Endothelial cell of umbilical vein (primary cell): ENCODE measurements at regions not wholly inside any gene's neighbourhood (a gene's known extent, or its start where the extent isn't known, plus 50 kb on each side); places are given as distances from the start of the nearest gene placed in this dataset.

Experiments
- BruUV-seq: library from RNA; stranded (reverse); fragments of 400-500 nt; replicated peaks from 2 replicates; lab custom pipeline; 2021; lab: Mats Ljungman, UMichigan
- CTCF ChIA-PET: fragments of 300-600, 350-600 bp; sonication (Branson Sonifier 250); formaldehyde crosslinking; loops from one replicate; lab custom pipeline; 2021; ENCODE audit warnings: antibody characterized with exemption, inconsistent platforms; lab: Charles Lee
- POLR2A ChIA-PET: fragments of 300-600, 350-600 bp; sonication (Branson Sonifier 250); formaldehyde crosslinking; loops from one replicate; lab custom pipeline; 2021; ENCODE audit warnings: antibody characterized with exemption, inconsistent platforms; lab: Charles Lee
- DNase-seq: peaks from one replicate; pipeline ENCODE4 v3.0.0-alpha.2; 2011; ENCODE audit warnings: low read depth, low spot score
- FAIRE-seq: peaks from 2 replicates; lab custom pipeline; 2011; peaks lifted over from hg19 to GRCh38; lab: Jason Lieb, UNC
- H2AFZ ChIP-seq: 2 replicates; pipeline ENCODE4 v1.6.0; 2012; ENCODE audit warnings: low read depth, low read length, control low read depth, inconsistent platforms
- H3K27ac ChIP-seq: 2 replicates; pipeline ENCODE4 v1.5.1; 2011; ENCODE audit warnings: low read depth, mild to moderate bottlenecking, control low read depth, low read length, moderate library complexity; ENCODE audit not compliant: insufficient read depth
- H3K27me3 ChIP-seq, 2 experiments: 2 replicates each; pipeline versions ENCODE4 v1.6.0 to v1.6.1; 2011; ENCODE audit warnings: low read length in 2 of 2, mixed read lengths in 1 of 2; ENCODE audit not compliant: control insufficient read depth in 2 of 2, insufficient read depth in 2 of 2
- H3K36me3 ChIP-seq, 2 experiments: 2 replicates in 1 of 2; 3 replicates in 1 of 2; pipeline ENCODE4 v1.5.1; 2011; ENCODE audit warnings: low read length in 2 of 2, mild to moderate bottlenecking in 1 of 2, moderate library complexity in 1 of 2; ENCODE audit not compliant: control insufficient read depth in 2 of 2, insufficient read depth in 2 of 2; ENCODE audit errors: extremely low read depth in 1 of 2
- H3K4me1 ChIP-seq: 3 replicates; pipeline ENCODE4 v1.5.1; 2011; ENCODE audit warnings: mild to moderate bottlenecking, low read length; ENCODE audit not compliant: control insufficient read depth, insufficient read depth; ENCODE audit errors: extremely low read depth
- H3K4me2 ChIP-seq: 2 replicates; pipeline ENCODE4 v1.6.1; 2011; ENCODE audit warnings: low read length, control low read depth, mixed read lengths; ENCODE audit not compliant: insufficient read depth
- H3K4me3 ChIP-seq, 3 experiments: fragments of 200-600 bp in 1 of 3; sonication (generic), shearing (Covaris generic) in 1 of 3; replicated peaks in 1 of 3; 2 replicates each; pipeline ENCODE4 v1.5.1; 2011 to 2016; ENCODE audit warnings: control low read depth in 3 of 3, low read length in 3 of 3, mild to moderate bottlenecking in 2 of 3, inconsistent platforms in 1 of 3, low read depth in 1 of 3, moderate library complexity in 1 of 3; ENCODE audit not compliant: insufficient read depth in 1 of 3
- H3K79me2 ChIP-seq: 2 replicates; pipeline ENCODE4 v1.6.0; 2012; ENCODE audit warnings: low read length, inconsistent platforms; ENCODE audit not compliant: control insufficient read depth, insufficient read depth
- H3K9ac ChIP-seq: replicated peaks from 2 replicates; pipeline ENCODE3; 2011; ENCODE audit warnings: low read length, control low read depth; ENCODE audit not compliant: insufficient read depth; ENCODE audit errors: extremely low read depth
- H3K9me1 ChIP-seq: replicated peaks from 3 replicates; pipeline ENCODE4 v1.6.0; 2011; ENCODE audit warnings: mild to moderate bottlenecking, low read length; ENCODE audit not compliant: control insufficient read depth, insufficient read depth; ENCODE audit errors: extremely low read depth
- H3K9me3 ChIP-seq: replicated peaks from 2 replicates; pipeline ENCODE4 v1.5.1; 2012; ENCODE audit warnings: low read length, inconsistent platforms; ENCODE audit not compliant: control insufficient read depth, insufficient read depth
- H4K20me1 ChIP-seq: replicated peaks from 2 replicates; pipeline ENCODE3; 2011; ENCODE audit warnings: mild to moderate bottlenecking, low read length; ENCODE audit not compliant: control insufficient read depth, insufficient read depth; ENCODE audit errors: extremely low read depth
- CTCF ChIP-seq, 2 donors: IDR thresholded peaks; 1 replicate in 1 of 2; 2 replicates in 1 of 2; pipeline ENCODE4 v1.5.1; 2011; ENCODE audit warnings: low read length in 2 of 2, mild to moderate bottlenecking in 2 of 2, moderate library complexity in 2 of 2, control low read depth in 1 of 2, inconsistent platforms in 1 of 2, low read depth in 1 of 2; ENCODE audit not compliant: insufficient read depth in 1 of 2; ENCODE audit errors: extremely low read depth in 1 of 2
- EZH2 ChIP-seq: IDR thresholded peaks from 2 replicates; pipeline ENCODE4 v1.6.1; 2012; ENCODE audit warnings: borderline replicate concordance, low read depth, mild to moderate bottlenecking, moderate library complexity, low read length, inconsistent platforms; ENCODE audit not compliant: severe bottlenecking
- FOS ChIP-seq: IDR thresholded peaks from 2 replicates; pipeline ENCODE4 v1.6.1; 2011; ENCODE audit warnings: mild to moderate bottlenecking, low read length, moderate library complexity, borderline replicate concordance; ENCODE audit not compliant: insufficient read depth
- GATA2 ChIP-seq: IDR thresholded peaks from 2 replicates; pipeline ENCODE4 v1.7.0; 2011; ENCODE audit warnings: low read depth, mild to moderate bottlenecking, moderate library complexity, mixed read lengths, low read length; ENCODE audit not compliant: insufficient read length, insufficient read depth
- JUN ChIP-seq: IDR thresholded peaks from 2 replicates; pipeline ENCODE4 v1.6.1; 2011; ENCODE audit warnings: borderline replicate concordance, low read depth; ENCODE audit not compliant: insufficient read length, insufficient read depth
- MYC ChIP-seq: IDR thresholded peaks from one replicate; pipeline ENCODE4 v1.6.1; 2011; ENCODE audit warnings: mild to moderate bottlenecking, low read depth, low read length
- POLR2A ChIP-seq: IDR thresholded peaks from 2 replicates; pipeline ENCODE4 v1.6.1; 2012; ENCODE audit warnings: low read depth, mild to moderate bottlenecking, control low read depth, low read length
- POLR2AphosphoS5 ChIP-seq: IDR thresholded peaks from 2 replicates; pipeline ENCODE4 v1.6.1; 2012; ENCODE audit warnings: low read depth, mild to moderate bottlenecking, control low read depth, low read length, moderate library complexity; ENCODE audit not compliant: insufficient read depth
- dilution Hi-C: fragments of 300-500 bp; cut with MboI; formaldehyde crosslinking; loops from one replicate; pipeline ENCODE4 v1.15.0; 2019; ENCODE audit warnings: low sequenced_read_pairs; ENCODE audit not compliant: extremely low pct_ligation_motif_present
- intact Hi-C: fragments of 100-400 bp; cut with micrococcal nuclease; formaldehyde crosslinking; loops from one replicate; pipeline ENCODE4 v1.10.0; 2022

GRCh38 chr10:107901076-107901475 is 736.6 kb upstream of the SORCS1 start:
- Histone ChIP-seq H4K20me1 (no peaks in the 10 kb centered on the region), H3K9me1 (no peaks in the 10 kb centered on the region), H3K4me1 (no peaks in the 10 kb centered on the region), H3K36me3 (no peaks in the 10 kb centered on the region), H3K9me3 (peaks cover 2% of the 10 kb centered on the region), H3K9ac (no peak overlapping the region), H2AFZ (no peak overlapping the region), H3K79me2 (no peaks in the 10 kb centered on the region), H3K4me3 (no peak overlapping the region), H3K4me2 (no peak overlapping the region), H3K27me3 (no peaks in the 10 kb centered on the region), H3K27ac (no peak overlapping the region)
- DNase-seq (no peak), FAIRE-seq (no peak)
- ChIA-PET POLR2A (no interaction called here), CTCF (no interaction called here)
- intact Hi-C loops: no loop called here
- dilution Hi-C loops: no loop called here
- TF ChIP-seq JUN: no peak
- TF ChIP-seq POLR2A: no peak
- no peak for TF ChIP-seq POLR2AphosphoS5
- no peak for TF ChIP-seq MYC
- no peak for TF ChIP-seq GATA2
- BruUV-seq: no TSS peak

GRCh38 chr10:107900131-107900530 is 735.6 kb upstream of the SORCS1 start:
- FAIRE-seq (no peak), DNase-seq (no peak)
- intact Hi-C loops: no loop called here
- H4K20me1 ChIP-seq: no peaks in the 10 kb centered on the region
- H3K36me3 ChIP-seq: no peaks in the 10 kb centered on the region
- H3K27ac ChIP-seq: no peak overlapping the region
- no peak overlapping the region for H2AFZ ChIP-seq
- no peak for TF ChIP-seq EZH2
- TF ChIP-seq POLR2AphosphoS5: no peak
- no peak for TF ChIP-seq CTCF (IDR thresholded peaks at IDR 0.05; ENCODE audit: extremely low read depth in 1 of 2, insufficient read depth in 1 of 2, low read depth in 1 of 2, low read length in 2 of 2)
- TF ChIP-seq MYC: no peak
- no peak for TF ChIP-seq FOS
- ChIA-PET POLR2A (no interaction called here), CTCF (no interaction called here)
- no peak overlapping the region for H3K4me2 ChIP-seq
- H3K9me3 ChIP-seq: peaks cover 2% of the 10 kb centered on the region
- no TSS peak for BruUV-seq
- no peaks in the 10 kb centered on the region for H3K27me3 ChIP-seq
- H3K79me2 ChIP-seq: no peaks in the 10 kb centered on the region
- H3K4me1 ChIP-seq: no peaks in the 10 kb centered on the region
- no peak overlapping the region for H3K9ac ChIP-seq
- H3K4me3 ChIP-seq: no peak overlapping the region
- H3K9me1 ChIP-seq: no peaks in the 10 kb centered on the region
- dilution Hi-C loops: no loop called here
